ENCODE measurements at regions not wholly inside any gene's neighbourhood (a gene's known extent, or its start where the extent isn't known, plus 50 kb on each side); places are given as distances from the start of the nearest gene placed in this dataset.

- TF ChIP-seq CTCF (IDR thresholded peaks at IDR 0.05): no peak
- no peak for TF ChIP-seq POLR2A (IDR thresholded peaks at IDR 0.05)
Observed at GRCh38 chr5:104472811-104473210, 910.2 kb upstream of the NUDT12 start.
